Suppressor macrophage (primary cell): ENCODE measurements at regions not wholly inside any gene's neighbourhood (a gene's known extent, or its start where the extent isn't known, plus 50 kb on each side); places are given as distances from the start of the nearest gene placed in this dataset.

Experiments used
- DNase-seq, 4 experiments: peaks; one replicate each; pipeline ENCODE4 v3.0.0-alpha.2; 2020 to 2022

DNA sequence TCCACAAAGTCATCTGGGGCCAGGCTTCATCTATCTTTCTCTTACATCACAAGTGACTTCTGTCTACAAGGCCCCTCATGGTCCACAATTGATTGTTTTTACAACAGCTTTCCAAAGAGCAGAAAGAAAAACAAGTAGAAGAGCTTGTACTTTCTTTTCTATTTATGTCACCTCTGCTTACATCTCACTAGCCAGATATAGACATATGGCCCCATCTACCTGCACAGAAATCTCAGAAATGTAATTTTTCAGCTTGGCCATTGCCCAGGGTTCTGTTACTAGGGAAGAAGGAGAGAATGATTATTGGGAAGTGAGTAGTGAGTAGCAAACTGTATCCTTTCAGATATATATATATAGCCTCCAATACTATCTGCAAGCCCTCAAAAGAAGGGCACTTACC is 210.5 kb upstream of the PLEKHG7 start:
- DNase-seq = no peak

DNA sequence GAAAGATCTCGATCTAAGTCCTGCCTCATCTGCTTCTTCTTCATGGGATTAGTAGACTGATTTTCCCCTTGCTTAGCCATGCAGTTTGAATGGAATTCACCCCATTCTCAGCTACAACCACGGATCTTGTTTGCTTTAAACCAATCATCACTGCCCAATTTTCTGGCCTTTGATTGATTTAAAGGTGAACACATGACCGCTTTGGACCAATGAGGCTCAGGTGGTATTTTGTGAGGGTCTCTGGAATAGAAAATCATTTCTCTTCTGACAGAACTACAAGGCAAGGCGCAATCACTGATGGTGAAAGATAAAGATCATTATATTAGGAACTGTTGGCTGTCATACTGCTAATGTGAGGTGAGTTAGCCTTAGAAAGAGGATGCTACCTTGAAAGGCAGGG is 213.0 kb upstream of the PLEKHG7 start:
- no peak for DNase-seq

DNA sequence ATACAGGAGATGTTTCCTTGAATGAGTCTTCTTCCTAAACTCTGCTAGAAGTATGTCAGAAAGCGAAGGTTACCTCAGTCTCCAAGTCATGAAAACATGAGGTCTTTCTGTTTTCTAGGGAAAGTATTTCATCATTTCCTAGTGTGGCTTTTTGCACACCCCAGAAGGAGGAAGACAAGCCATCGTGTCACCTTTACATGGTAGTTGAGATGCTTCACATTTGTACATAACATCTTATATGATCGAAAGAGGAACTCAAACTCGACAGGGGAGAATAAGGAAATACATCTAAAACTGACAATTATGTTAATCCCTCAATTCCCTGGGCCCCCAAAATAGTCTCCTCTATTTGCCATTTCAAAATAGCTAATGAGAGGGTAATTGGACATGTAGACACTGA is 214.1 kb upstream of the PLEKHG7 start:
- peak in 2 of 4 experiments; percentile 42 to 67 for DNase-seq

DNA sequence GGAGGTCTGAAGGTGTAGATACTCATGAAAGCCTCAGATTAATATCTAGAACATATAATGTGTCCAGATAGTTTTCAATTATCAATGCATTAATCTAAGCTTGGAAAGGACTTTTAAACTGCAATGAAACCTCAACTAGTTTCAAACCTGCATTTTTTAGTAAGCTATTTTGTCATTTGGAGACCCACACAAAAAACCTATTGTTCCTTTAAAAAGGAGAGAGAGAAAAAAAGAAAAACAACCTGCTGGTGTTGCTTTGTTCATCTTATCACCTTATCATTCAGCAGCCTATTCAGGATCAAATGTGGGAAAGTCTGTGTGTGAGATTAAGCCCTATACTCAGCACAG is 215.7 kb upstream of the PLEKHG7 start:
- DNase-seq = no peak

DNA sequence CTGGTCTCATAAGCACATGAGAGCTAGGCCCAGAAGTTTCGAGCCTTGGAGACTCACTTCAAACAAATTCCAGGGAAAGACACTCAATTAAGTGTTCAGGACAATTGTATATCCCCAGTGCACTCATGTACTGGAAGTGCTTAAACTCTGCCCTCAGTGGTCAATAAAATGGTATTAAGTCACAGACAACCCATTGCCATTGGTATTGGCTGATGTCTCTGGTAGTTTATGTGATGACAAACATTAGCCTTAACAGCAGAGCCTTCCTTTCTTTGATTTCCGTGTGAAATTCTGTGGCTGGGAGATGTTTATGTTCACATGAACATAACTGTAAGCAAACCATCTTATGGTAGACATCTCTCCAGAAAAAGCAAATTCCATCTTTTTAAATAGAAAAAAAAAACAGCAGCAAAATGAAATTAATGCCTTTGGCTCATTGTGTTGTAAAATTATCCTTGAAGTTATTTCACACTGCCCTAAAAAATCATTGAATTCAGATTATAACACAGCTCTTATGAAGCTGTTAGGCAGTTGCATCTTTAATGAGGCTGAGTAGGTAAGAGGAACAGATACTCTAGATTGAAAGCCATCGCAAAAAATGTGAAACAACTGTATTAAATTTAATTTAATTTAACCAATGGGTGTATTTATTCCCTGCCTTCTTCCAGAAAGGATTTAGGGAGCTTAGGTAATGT is 216.2 kb upstream of the PLEKHG7 start:
- no peak for DNase-seq

DNA sequence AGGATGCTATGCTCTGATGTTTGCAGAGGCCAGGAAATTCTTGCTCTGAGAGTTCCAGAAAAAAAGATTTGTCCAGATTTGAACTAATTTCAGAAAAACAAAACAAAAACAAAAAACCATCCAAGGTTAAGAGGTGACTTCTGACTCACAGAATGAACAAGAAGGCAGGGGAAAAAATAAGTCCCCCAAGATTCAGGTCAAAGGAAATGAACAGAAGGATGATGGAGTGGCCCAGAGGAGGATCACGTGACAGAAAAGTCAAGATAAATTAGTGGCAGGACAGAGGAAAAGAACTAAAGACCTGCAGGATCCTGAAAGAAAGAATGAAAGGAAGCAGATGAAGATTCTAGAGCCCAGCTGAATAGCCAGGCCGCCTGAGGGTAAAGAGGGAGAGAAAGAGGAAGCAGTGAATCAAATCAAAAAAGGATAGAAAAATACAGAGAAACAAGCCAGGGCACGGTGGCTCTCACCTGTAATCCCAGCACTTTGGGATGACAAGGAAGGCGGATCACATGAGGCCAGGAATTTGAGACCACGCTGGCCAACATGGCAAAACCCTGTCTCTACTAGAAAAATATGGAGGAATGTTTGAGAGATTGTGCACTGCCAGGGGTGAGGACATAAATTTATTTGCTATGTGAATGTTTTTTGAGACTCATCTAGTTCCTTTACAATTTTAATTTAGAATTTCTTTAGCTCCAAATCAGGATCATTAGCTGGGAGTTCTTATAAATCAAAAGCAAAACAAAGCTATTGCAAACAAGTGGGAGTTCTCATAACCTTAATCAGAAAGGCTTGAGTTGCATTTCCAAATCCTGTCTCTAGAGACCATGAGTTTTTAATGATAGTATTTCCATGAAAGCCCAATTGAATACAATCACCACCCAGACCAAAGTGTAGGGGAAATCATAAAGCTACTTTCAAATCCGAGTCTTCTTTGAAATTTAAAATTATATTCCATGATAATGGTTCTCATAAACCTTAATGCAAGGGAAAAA is 217.1 kb upstream of the PLEKHG7 start:
- DNase-seq = no peak

DNA sequence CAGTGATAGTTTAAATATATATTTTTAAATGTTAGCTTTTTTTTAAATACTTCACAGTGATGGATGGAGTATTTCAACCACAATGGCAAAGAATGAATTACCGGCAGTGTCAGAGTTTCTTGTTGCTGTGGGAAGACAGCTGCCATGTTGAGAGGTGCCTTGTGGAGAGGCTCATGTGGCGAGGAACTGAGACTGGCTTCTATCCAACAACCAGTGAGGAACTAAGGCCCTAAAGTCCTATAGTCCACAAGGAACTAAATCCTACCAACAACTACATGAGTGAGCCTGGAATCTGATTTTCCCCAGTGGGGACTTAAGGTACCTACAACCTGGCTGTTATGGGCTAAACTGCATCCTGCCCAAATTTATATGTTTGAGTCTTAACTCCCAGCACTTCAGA is 220.2 kb upstream of the PLEKHG7 start:
- peak; percentile 47 to 80 (median 69) for DNase-seq

DNA sequence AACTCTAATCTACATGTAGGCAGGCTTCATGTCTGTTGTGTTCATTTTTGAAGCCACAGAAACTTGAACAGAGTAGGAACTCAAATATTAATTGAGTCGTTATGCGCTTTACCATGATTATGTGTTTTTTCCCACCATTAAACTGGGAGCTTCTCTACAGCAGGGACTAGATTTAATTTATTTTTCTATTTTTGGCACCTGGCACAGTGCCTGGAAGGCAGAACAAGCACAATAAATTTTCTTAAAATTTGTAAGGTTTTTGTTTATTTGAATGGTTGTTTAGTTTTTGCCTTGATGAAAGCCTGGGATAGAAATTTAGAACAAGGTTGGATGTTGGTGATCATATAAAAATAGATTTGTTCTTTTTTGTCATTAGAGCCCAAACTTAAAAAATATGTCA is 221.7 kb upstream of the PLEKHG7 start:
- no peak for DNase-seq

DNA sequence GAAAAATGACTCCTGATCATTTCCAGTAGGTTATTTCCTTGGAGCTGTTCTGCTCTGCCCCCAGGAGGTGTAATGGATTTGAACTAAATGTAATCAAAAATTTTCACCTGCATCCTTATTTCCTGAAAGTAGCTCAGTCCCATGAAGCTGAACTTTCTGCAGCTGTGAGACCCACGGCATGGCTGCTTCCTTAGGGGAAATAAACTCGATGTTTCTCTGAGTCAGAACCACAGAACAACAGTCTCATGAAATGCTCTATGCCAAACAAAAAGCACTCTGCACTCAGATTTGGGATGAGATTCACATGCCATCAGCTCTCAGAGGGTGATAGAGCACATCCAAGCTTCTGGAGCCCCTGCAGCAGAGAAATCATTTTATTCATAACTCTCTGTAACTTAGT is 224.1 kb upstream of the PLEKHG7 start:
- peak in 2 of 4 experiments; percentile 17 to 23 for DNase-seq

DNA sequence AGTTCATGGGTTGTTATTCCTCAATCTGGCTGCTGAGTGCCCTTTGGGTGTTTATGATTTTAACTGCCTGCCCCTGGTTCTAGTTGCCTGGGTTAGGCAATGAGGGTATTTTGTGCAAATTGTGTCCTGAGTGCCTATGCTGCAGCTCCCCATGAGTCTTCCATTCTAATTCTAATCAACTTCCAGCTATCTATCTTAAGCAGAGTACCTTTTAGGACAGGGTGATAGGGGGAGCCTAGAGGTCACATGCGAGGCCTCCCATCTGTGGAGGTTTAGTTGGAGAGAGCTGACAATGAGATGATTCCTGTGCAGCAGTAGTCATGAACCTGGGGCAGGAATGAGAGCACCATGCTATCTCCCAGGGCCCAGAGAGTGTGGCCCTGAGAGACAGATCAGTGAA is 225.9 kb upstream of the PLEKHG7 start:
- DNase-seq = no peak

DNA sequence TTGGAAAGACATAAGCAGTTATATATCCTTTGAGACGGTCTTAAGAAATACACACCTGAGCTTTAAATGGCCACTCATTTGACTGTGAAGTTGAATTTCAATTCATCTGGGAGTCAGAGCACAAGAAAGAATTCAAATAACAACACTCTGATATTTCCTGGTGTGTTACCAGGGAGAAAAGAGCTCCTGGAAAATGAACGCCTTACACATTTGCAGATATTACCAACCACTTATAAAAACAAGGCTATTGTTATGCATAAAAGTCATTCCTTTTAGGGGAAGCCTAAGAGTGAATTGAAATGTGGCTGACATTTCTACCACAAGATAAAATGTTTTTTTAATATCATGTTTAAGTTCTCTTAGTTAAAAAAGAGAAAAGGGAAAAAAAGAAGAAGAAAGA is 229.2 kb upstream of the PLEKHG7 start:
- DNase-seq = no peak

DNA sequence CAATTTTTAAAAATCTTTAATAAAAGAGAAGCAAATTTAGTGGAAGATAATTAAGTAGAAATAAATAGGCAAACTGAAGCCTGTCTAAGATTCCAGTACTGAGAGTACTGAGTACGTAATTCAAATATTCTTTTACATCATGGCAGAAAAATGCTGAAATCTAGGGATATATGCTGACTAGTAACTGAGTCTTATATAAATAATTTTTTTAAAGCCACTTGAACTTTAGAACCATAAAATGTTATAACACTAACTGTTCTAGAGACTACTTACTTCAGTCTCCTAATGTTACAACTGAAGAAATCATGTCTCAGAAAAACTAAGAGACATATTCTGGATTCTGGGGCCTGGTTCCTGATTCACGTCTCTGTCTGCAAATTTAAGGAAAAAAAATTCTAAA is 230.6 kb upstream of the PLEKHG7 start:
- DNase-seq = no peak

DNA sequence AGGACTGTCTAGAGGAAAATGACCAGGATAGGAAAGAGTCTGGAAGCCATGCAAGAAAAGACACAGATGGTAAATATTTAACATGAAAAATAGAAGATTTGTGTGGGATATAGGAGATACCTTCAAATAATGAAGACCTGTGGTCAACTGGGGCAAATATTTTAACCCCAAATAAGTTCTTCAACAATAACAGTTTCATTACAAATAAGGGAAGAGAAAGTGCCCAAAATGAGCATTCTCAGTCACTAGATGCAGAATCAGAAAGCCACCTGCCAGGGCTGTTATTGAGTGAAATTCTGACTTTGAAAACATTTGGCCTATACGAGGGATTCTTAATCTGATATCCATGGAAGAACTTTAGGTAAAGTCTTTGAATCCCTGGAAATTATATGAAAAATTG is 231.2 kb upstream of the PLEKHG7 start:
- DNase-seq = no peak

DNA sequence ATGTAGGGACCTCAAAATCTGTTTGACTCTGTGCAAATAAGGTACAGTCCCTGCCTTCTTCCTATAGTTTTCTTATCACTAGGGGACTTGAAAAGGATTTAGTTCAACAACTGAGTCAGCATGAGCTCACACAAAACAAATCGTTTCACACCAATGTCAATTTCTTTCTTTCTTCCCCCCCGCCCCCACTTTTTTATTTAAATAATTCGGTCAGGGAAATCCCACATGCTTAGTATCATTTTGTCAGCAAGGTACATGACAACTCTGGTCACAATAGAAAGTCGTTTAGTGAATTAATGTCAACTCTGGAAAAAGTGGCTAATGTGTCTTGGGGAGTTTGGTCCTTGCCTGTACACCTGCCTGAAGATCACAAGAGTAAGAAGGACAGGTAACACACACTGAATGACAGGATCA is 232.2 kb upstream of the PLEKHG7 start:
- no peak for DNase-seq

DNA sequence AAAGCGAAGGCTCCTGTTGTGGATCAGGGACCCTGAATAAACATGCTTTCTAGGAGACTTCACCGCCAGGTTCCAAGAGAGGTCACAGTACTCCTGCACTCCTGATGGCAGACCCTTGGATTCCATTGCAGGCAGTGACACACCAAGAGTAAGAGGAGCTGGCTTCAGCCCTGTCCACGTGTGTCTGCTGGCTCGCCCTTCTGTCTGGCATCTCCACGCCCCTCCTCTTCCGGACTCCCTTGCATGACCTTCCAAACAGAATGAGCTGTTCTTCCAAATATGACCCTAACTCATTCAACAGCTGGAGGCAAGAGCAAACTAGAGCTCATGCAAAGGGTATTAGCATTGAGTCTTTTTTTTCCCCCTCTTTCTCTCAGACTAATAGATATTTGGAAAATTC is 233.0 kb upstream of the PLEKHG7 start:
- DNase-seq = no peak

DNA sequence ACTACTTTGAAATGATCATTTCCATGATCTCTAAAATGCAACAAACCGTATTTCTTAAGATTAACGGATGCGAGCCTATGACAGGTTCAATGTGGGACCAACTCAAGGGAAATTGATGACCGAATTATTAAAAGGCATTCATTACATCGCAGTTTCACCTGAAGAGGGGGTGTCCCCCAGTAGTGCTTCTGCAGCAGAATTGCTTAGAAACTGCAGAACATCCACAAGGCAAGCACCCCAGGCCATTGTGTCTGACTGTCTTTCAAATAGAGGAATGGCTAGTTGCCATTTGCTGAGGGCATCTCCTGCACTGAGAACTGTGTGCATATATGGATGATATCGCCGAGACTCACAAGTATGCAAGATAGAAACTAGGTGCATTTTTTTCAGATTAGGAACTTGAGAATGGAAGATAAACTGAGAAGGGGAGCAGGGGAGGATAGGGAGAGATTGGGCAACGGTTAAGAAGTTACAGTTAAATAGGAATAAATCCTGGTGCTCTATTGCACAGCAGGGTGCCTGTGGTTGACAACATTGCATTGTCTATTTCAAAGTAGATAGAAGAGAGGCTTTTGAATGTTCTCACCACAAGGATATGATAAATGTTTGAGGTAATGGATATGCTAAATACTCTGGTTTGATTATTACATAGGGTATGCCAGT is 234.3 kb upstream of the PLEKHG7 start:
- DNase-seq = no peak

DNA sequence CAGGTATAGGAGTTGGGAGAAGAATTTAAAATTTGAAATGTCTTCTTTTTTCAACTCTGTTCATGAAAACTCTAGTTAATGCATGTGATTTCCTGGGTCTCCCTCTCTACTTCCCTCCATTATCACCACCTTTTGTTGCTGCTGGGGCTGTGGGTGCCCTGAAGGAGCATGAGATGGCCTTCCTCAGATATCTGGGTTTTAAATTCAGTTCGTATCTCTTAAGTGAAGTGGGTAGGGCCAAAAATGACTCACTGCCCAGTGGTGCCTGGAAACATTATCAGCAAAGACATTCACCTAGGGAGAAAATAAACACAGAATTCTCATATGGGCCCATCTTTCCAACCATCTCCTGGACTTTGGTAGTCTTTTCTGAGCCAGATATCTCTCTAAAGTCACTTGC is 234.9 kb upstream of the PLEKHG7 start:
- no peak for DNase-seq

DNA sequence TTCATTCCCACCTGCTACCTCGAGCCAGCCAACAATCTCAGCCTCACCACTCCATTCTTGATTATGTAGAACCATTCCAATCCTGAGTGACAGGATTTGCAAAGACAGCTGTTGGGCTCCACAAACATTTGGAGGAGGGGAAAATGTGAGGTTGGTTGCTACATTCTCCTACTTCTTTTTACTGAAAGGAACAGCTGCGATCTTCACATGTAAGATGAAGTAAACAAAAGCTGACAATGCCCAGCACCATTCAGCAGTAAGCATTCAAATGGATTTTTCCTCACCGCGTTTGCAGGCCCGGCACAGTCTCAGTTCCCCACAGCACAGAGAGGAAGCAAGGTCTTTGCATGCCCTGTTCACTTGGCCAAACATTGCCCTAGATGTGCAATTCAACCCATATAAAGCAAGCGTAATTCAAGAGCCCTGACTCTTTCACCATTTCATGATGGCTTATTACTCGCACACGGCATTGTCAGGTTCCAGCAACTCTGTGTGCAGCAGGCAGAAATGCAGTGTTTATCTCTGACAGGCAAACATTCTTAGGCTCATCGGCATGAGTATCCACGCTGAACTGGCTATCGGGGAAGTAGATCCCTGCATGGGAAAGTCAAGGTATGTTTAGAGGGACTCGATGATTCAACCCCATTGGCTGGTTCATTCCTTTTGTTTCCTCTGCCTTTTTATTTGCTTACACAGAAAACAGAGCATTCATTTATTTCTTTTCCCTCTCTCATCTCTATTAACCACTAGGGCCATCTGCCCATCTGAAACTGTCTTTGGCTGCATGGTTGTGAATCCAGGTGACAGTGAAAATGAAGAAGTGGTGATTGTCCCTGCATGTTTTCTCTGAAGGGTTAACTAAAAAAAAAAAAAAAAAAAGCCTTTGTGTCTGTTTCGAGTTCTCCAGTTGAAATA is 236.1 kb upstream of the PLEKHG7 start:
- DNase-seq = peak; percentile 76 to 88 (median 84)

DNA sequence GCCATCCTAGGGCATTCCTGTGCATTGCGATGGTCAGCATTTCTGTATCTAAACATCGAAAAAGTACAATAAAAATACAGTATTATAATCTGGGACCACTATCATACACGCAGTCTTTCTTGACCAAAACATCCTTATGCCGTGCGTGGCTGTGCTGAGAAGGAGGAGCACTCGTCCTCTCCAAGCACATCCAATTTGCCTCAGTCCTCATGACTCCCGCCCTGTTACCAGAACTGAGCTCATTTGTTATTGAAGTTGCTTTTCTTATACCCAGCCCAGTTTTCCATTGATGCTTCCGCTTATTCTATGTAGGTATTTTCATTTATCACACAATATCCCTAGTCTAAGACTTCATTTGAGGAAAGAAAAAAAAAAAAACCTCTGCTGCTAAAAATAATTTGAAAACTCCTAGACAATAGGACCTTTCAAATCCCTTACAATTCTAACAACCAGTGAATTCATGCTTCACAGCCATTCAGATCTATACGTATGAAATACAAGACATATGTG is 236.9 kb upstream of the PLEKHG7 start:
- DNase-seq = no peak

DNA sequence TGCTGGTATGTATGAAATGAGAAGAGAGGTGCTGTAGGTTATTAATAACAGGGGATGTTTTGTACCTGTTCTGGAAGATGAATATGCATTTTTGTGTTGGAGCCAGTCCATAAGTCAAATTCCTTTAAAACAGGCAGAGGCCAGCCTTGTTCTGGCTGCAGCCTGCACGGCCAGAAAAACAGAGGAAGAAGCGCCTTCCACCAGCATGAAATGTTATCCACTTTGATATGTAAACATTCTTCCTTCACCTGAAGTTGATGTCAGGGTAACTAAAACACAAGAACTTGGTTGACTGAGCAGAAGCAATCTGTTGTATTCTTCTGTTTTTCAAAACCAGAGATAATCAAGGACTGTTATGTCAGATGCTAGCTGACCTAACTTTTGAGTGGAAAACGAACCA is 237.9 kb upstream of the PLEKHG7 start:
- no peak for DNase-seq

DNA sequence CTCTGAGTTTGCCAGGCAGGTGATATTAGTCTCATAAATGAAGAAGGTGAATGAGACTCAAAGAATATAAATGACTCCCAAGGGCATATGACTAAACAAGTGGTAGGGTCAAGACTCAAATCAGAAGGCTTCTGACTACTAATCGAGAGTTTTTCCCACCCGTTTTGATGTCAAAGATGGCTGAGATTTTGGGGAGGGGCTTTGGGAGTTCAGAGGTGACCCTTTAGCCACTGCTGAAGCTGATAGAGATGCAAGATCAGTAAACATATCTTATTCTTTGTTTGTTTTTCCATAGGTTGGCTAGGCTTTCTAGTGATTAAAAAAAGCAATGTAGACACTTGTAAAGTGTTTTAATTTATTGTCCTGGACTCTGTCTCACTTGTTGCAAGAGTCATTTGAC is 239.6 kb upstream of the PLEKHG7 start:
- no peak for DNase-seq

DNA sequence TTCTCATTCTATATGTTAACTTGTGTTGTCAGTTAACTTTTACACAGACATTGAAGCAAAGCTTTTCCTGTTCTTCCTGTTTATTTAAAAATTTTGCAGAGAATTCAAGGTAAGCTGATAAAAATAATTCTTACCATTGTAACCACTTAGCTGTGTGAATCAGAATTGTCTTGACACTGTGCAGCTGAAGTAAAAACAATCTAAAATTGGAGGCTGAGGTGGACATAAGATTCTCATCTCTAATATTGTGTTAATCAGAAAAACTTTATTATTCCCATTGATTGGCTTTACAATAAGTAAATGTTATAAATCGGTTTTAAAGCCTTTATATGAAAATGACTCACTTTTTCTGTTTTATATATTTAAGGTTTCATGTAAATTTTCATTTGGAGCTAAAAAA is 240.3 kb upstream of the PLEKHG7 start:
- no peak for DNase-seq
